OCI-LY1 (cell line): ENCODE measurements at regions not wholly inside any gene's neighbourhood (a gene's known extent, or its start where the extent isn't known, plus 50 kb on each side); places are given as distances from the start of the nearest gene placed in this dataset.

Source experiments
- EZH2 ChIP-seq: fragments of 200-600 bp; sonication (generic), shearing (Covaris generic); IDR thresholded peaks from 2 replicates; pipeline ENCODE4 v1.8.0; 2017; ENCODE audit warnings: borderline replicate concordance, mixed run types, mild to moderate bottlenecking, antibody characterized with exemption, low read length, moderate library complexity, mixed read lengths
- TF ChIP-seq, protein P1 (sequence below): fragments of 200-600 bp; sonication (generic), shearing (Covaris generic); IDR thresholded peaks from 2 replicates; pipeline ENCODE4 v1.5.1; 2017; ENCODE audit warnings: mild to moderate bottlenecking, antibody characterized with exemption, low read length, moderate library complexity, mixed read lengths

GRCh38 chr12:3354586-3354985 is 136.4 kb upstream of the PRMT8 start:
- TF ChIP-seq, protein P1, sequence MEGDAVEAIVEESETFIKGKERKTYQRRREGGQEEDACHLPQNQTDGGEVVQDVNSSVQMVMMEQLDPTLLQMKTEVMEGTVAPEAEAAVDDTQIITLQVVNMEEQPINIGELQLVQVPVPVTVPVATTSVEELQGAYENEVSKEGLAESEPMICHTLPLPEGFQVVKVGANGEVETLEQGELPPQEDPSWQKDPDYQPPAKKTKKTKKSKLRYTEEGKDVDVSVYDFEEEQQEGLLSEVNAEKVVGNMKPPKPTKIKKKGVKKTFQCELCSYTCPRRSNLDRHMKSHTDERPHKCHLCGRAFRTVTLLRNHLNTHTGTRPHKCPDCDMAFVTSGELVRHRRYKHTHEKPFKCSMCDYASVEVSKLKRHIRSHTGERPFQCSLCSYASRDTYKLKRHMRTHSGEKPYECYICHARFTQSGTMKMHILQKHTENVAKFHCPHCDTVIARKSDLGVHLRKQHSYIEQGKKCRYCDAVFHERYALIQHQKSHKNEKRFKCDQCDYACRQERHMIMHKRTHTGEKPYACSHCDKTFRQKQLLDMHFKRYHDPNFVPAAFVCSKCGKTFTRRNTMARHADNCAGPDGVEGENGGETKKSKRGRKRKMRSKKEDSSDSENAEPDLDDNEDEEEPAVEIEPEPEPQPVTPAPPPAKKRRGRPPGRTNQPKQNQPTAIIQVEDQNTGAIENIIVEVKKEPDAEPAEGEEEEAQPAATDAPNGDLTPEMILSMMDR, result no peak
- TF ChIP-seq EZH2, result no peak
